Activated CD4-positive, alpha-beta T cell treated with anti-CD3 and anti-CD28 coated beads, Interleukin-10, Interleukin-2, amounts not matched to agents 100 ng/mL and 50 ng/mL, durations not matched to agents 16 hours and 8 hours (primary cell): ENCODE measurements at regions not wholly inside any gene's neighbourhood (a gene's known extent, or its start where the extent isn't known, plus 50 kb on each side); places are given as distances from the start of the nearest gene placed in this dataset.

Experiments
- DNase-seq: peaks from one replicate; pipeline ENCODE4 v3.0.0-alpha.2; 2020

DNA sequence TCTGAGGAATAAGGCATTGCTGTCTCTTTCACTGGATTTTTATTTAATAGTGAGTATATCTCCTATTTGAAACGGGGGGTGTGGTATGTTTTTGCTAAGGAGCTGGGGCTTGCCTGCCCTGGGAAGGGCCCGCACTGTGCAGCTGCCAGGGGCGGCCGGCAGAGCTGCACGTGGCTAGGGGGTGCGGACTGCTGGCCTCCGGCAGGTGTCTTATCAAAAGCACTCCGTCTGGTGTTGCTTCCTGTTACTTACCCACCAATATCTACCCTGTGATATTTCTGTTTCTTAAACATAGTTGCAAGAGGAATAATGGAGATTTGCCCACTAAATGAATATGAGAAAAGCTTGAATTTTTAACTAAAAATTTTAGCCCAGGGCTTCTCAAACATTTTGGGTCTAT lies 232.0 kb downstream of the IRX1 start:
- DNase-seq: no peak

DNA sequence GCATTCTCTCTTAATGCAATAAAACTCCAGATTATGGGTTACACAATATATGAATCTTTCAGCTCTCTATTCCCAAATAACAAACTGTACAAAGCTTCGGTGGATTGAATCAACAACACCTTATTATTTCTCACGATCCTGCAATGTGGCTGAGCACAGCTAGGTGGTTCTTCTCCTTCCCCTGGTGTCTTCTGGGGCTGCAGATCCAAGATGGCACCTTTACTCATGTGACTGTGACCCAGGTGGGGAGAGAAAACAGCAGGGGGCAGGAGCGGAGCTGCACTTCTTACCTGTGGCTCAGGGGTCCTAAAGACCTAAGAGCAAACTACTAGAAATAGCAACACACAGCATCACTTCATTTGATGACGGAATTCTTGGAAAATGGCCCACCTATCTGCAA lies 233.1 kb downstream of the IRX1 start:
- DNase-seq: no peak

DNA sequence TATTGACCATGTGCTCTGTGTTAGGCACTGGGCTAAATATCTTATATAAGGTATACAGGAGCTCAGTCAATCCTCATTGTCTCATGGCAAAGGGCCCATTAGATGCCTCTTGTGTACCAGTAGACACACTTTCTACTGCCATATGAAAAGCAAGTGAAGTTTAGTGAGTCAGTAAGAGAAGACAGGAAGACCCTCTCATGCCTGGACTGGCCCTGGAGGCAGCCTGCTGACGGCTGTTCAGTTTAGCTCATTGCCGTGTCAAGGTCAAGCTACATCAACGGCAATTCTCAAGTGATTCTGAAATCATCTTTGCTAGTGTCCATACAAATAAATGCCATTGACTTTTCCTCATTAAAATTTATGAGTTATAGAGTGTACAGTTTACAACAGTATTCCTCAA lies 237.9 kb downstream of the IRX1 start:
- DNase-seq: no peak

DNA sequence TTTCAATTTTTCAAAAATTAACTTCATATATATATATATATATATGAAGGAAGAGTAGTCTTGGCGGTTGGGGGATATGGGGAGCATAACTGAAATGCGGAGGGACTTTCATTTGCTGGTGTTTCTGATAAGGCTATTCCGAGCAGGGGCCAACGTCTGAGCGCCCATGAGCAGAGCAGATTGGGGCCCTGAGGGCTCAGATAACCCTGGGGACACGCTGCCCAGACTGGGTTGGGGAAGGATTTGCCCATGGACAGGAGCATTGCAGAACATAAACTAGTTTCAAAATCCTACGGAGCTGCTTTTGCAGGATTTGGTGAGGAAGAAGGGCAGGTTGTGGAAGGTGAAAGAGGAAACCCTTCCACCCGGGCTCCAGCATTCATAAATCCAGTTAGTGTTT lies 240.2 kb downstream of the IRX1 start:
- no peak for DNase-seq

DNA sequence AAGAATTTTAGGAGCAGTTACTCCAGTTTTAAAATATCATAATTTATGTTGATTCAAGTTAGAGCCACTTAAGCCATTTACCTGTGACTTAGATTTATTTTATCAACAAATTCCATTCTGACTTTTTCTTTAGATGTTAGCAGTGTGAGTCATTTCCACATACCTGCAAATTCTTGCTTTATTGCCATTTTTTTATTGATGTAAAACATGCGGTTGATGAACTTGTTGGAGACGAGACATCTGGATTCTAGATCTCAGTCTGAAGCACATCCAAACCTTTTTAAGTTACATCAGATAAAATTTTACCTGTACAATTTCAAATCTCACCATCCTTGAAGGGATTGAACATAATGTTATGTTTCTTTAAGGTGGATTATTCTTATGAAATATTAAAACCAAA lies 240.9 kb downstream of the IRX1 start:
- DNase-seq: no peak

DNA sequence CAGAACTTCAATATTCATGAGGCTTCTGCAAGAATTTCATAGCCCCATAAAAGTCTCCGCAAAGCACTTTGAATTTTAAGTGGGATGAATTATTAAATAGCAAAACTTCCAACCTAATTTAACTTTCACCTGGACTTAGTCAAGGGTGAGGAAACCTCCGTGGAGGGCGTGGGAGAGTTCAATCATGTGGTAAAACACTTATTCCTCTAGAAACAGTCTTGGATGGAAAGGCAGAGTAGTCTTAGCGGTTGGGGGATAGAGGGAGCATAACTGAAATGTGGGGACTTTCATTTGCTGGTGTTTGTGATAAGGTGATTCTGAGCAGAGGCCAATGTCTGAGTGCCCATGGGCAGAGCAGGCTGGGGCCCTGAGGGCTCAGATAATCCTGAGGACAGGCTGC lies 241.9 kb downstream of the IRX1 start:
- no peak for DNase-seq

DNA sequence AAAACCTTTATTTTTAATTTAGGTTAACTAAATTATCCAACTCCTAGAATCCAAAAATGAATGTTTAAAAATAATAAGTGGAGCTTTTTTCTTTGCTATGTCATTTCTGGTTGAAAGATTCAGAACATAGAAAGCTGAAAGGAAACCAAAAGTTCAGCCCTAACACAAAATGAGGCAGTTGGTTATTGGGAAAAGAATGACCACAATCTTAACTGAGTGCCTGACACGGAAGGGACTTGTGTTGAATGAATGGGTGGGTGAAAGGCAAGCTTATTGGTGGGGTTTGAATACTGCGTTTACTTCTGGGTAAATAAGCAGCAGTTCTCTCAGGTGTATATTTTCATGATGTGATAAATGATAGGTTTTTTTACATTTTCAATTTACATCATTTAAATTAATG lies 243.5 kb downstream of the IRX1 start:
- no peak for DNase-seq

DNA sequence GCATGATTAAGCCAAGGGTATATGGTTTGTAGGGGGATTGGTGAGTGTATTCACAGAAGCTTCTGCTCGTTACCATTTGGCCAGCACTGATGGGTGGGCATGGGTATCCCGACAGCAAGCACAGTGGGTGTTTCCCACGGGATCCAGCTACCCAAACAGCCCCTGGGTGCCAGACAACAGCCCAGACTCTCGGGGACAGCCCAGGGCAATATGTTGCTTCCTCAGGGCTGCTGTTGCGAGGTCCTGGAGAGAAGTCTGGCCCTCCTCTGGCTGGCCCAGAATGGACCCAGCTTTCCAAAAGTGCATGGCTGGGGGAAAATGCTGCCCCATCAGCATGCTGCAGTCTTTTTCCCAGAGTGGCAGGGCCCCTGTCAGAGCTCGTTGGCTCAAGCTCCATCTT lies 247.0 kb downstream of the IRX1 start:
- DNase-seq: no peak

DNA sequence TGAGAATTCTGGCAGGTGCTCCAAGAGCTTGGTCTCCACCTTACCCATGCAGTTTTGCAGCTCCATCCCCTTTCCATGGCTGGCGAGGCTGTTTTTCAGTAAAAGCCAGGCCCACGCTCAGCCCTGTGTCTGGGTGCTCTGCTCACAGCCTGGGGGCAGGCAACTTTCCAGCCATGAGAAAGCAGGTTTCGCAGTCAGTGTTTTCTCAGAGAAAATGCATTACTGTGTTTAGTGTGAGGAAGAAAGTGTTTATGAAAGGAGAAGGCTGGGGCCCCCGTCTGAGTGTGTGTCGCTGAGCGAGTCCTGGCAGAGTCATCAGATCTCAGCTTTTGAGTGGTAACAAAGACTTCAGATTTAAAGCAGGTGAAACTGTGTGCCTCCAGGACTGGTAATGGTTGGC lies 248.1 kb downstream of the IRX1 start:
- no peak for DNase-seq

DNA sequence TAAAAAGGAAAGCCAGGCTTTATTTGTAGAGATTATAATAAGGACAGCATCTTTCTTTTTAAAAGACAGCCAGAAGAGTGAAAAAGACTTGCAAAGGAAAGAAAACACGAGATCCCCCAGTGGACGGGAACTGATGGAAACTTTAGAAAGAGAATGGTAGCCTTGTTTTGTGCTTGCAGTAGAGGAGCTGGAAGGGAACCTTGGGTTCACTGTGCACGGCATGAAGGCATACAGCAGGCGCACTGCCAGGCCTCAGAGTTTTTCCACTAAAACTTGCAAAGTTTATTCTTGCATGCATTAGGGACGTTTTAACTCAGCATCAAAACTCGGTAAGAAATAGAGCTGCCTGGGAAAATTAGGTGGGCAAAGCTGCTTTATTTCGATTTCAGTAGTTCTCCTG lies 248.6 kb downstream of the IRX1 start:
- no peak for DNase-seq

DNA sequence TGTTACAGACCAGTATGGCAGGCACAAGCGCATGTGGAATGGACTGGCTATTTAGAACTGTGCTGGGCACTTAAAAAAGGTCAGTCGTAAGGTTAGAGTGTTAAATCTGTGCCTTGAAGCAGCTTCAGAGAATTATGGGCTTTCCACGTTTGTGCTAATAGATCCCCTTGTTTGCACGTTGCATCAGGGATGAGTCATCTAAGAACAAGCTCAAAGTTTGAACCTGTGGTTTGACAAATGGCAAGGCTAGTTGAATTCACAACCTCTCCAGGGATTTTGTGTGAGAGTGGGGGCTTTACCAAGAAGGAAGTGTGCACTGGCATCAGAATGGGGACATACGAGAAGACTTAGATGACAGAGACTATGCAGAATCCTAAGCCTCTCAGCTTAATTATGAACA lies 249.6 kb downstream of the IRX1 start:
- DNase-seq: no peak

DNA sequence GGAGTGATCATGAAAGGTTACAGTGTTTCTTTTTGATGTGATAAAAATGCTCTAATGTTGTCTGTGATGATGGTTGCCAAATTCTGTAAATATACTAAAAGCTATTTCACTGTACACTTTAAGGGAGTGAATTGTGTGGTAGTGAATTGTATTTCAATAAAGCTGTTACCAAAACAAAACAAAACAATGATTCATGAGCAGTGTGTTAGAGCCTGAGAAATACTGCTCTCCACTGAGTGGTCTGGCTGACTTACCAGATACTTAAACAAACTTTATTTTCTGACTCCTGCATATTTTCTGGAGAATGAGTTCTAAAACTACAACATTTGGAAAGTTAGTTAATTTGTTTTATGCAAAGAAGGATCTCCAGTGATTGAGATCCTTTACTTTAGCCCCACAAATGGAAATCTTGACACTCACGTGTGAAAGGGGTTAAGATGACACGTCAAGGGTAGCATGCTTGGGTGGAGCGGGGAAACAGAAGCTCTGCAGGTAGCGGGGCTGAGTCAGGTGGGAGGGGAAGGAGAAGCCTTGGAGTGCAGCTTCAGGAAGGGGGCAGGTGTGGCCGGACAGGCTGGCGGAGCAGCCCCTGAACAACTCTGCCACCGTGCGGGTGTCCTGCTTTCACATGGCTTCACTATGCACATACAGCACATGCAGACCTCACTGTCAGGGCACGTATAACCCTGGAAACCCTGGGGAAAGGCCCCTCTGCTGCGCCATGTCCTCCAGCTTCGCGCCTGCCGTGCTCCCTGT lies 256.7 kb downstream of the IRX1 start:
- DNase-seq: no peak

DNA sequence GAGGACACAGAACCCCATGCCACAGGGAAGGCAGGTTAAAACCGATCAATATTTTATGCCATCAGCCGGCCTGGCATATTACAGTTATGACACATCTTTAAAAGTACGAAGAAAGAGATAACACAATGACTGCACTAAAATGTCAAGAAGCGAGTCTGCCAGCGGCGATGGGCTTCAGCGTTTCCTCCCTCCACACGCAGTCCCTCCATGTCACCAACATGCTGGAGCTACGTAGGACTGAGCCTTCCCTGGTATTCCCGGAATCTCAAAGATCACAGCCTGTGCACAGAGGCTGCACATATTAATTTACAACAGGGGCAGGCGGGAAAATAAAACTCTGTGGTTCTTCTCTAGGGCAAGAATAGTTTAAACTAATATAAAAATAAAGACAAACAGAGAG lies 257.7 kb downstream of the IRX1 start:
- DNase-seq: no peak

DNA sequence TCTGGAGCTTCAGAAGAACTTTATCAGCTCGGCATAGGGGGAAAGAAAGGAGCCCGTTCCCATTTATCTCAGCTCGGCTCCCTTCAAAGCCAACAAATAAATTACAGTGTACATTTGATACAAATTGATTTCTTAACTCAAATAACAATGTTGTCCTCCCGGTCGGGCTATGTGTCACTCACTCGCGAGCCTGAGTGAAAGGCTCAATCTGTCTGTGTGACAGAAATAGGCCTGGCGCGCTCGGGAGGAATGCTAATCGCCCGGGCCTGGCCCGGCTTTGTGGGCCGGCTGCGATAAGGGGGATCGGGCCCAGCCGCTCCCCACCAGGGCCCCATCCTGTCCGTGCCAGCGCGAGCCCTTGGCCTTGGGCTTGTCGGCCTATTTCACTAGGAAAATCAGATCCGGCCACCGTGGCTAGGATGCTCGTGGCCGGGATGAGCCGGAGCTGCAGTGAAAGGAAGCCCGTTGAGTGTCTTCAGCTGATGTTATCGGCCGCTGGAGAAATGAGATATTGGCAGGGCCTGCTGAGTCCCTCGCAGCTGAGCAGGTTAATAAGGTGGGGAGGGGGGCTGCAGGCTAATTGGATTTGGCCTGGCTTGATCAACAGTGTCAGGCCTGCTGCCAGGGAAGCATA lies 258.7 kb downstream of the IRX1 start:
- DNase-seq: no peak

DNA sequence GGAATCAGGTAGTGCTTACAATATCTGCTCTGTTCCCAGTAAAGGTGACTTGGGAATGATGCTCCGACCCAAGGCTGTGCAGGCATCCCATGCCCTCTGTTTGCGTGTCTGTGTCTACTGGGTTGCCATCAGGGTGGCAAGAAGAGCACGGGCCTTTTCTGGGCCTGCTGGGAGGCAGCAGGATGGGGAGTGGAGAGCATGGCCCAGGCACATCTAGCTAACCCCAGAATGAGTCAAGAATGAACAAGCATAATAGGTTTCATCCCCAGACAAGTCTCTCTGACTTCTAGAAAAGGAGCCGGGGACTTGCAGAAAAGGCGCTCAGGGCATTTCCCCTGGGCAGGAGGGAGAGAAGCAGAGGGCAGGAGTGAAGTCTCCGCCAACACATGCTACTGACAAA lies 260.4 kb downstream of the IRX1 start:
- no peak for DNase-seq

DNA sequence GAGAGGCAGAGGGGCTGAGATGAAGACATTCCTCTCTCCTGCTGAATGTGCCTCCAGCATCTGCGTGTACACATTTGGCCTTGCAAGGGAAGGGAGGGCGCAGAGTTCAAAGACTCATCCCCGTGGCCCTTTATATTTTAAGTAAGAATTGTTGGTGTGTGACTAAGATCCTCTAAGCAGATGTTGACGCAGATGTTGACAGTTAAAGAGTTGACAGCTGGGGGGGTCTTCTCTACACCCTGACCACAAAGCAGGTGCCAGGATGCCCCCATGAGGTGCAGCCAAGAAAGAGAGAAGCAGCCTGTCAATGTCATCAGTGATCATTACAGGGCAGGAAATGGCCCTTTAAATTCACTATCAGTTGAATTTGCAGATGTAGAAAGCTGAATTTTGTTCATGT lies 262.9 kb downstream of the IRX1 start:
- no peak for DNase-seq

DNA sequence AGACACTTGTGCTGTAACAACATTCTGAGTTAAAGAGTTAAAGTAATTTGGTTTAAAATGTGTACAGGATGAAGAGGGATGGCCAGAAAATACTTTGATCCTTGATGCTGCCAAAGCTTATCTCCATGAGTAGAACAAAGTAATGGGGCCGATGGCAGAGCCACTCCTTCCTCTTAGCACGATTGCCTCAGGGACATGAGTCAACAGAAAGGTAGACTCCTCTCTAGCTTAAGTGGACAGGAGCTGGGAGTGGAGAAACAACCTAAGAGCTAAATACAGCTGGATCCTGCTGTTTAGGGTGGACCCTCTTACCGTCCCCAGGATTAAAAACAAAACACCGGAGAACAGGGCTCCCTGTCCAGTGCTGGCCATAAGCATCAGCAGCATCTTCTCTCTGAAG lies 267.3 kb downstream of the IRX1 start:
- no peak for DNase-seq

DNA sequence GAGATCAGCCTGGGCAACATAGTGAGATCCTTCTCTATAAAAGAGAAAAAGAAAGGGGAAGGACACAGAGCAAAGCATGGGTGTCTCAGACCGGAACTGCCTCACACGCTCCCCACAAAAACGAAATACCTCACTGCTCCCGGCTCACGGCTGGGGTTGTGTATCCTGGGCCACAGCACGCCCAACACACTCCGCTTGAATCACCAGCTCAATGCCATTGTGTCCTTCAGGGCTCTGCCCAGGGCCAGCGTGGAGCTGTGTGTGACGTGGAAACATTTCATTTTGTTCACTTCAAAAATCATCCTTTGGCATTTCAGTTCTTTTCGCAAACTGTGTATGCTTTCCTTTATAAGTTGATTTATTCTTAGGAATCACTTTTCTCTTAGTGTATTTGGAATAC lies 279.5 kb downstream of the IRX1 start:
- no peak for DNase-seq

DNA sequence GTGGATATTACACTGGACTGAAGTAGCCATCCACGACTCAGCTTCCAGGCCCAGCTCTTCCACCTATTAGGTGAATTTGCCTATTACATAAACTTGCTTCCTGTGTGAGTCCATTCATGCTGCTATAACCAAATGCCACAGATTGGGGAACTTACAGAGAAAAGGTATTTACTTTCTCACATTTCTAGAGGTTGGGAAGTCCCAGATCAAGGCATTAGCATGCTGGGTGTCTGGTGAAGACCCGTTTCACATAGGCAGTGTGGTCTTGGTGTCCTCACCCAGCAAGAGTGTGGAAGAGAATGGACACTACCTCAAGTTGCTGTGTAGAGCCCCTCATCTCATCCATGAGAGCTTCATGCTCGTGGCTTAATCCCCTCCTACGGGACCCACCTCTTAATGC lies 282.6 kb downstream of the IRX1 start:
- DNase-seq: no peak

DNA sequence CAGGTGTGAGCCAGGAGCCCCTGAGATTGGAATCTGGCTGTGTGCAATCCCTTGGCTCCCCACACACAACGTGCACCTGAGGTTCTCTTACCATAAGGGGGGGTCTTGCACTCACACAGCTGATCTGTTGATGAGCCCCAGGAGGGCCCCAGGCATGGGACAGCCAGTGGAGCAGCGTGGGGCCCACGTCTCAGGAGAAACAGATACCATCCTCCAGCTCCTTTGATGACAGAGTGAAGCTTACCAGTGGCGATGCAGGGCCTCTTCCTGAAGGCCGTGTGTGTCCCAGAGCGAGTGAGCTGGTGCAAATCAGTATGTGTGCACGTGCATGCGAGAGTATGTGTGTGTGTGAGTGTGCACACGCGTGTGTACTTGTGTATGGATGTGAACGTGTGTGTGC lies 287.4 kb downstream of the IRX1 start:
- DNase-seq: no peak

DNA sequence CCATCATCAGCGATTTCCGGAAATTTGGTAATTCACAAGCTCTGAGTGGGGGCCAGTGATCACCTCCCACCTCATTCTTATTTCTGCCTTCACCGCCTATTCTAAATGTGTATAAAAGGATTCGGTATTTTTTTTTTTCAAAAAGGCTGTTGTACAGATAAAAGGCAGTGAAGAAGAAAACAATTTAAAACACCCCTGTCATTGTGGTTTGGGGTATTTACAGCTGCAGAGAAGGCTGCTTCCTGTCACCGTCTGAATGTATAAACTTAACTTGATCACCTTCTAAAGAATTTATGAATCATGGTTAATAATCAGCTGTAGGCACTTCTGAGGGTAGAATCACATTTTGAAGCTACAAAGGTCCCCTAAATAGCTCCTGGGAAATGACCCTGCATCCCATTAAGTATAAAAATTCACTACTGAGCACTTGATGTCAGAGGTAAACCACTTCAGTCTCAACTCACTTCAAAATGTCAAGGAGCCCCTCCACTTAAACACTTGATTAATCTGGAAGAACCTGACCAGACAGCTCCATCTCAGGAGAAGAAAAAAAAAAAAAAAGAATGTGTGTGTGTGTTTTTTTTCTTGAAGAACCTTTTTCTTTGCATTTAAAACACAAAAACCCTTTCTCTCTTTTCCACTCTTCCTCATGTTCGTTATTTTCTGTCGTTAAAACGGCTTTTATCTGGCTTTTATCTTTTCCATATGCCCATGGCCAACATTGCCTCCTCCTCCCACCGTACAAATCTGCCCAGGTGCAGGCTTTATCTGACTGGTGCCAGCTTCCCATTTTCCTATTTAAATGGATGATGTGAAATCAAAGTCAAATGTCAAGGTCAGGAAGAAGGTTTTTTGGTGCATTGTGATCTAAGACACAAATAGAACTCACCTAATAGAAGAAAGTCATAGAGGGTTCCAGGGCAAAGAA lies 291.2 kb downstream of the IRX1 start:
- DNase-seq: no peak

DNA sequence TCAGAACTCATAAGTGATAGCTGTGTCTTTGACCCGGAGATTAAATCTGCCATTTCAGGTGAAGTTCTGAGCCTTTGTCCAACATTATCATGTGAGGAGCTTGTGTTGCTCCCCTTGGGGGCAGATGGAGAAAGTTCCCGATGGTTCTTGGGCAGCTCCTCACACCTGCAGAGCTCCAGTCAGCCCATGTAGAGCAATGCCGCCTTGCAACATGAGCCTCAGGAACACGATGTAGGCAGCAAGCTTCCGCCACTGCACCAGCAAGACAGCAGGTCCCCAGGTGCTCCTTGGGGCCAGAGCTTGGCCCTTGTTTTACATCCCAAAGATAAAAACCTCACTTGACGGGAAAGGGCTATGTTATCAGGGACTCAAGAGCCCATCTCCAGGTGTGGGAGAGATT lies 292.7 kb downstream of the IRX1 start:
- DNase-seq: no peak

DNA sequence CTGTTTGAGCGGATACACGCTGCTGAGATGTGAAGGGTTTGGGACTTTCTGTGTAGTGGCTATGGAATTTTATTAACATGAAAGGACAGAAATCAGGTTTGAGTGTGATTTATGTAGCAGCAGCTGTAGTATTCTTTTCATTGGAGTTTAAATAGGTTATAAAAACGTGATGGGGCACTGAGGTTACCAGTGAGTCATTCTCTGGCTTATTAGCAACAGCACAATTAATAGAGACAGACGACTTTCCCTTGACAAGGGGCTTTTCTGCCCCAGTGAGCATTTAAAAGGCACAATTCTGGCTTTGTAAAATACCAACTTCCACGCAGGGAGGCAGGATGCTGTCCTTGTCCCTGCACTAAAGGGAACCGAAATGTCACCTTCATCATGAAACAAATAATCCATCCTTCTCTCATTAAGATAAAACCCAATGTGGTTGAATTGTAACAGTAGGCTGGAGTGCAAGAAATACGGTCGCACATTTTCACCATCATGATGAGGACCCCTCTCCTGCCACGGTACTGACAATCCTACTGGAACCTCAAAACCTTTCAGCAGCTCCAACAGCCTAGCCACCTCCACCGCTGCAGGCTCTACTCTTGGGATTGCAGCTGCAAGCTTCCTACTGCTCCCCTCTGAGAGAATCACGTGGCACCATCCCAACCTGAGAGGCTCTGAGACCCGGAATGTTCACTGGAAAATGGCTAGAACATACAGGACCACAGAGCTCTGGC lies 293.9 kb downstream of the IRX1 start:
- no peak for DNase-seq
